HEK293 (cell line): ENCODE measurements at regions not wholly inside any gene's neighbourhood (a gene's known extent, or its start where the extent isn't known, plus 50 kb on each side); places are given as distances from the start of the nearest gene placed in this dataset.

ENCODE experiments used
- CTCF ChIA-PET: fragments of 350-600 bp; formaldehyde crosslinking; extraction: SDS; loops from one replicate; lab custom pipeline; 2021; ENCODE audit warnings: antibody characterized with exemption; lab: Yijun Ruan, JAX
- POLR2A ChIA-PET: fragments of 300-600 bp; formaldehyde crosslinking; extraction: SDS; loops from one replicate; lab custom pipeline; 2020; ENCODE audit warnings: antibody characterized with exemption, inconsistent platforms; lab: Yijun Ruan, JAX
- H3K27ac ChIP-seq: fragments of 200-500 bp; sonication (Bioruptor generic); 2 replicates; pipeline ENCODE4 v1.5.1; 2014; ENCODE audit warnings: low read depth, low read length, control low read depth, inconsistent platforms; ENCODE audit errors: extremely low read depth
- H3K36me3 ChIP-seq, 2 experiments: fragments of 200-500 bp in 1 of 2; sonication (Bioruptor generic) in 1 of 2; 1 replicate in 1 of 2; 2 replicates in 1 of 2; pipeline ENCODE4 v1.5.1; 2014 to 2017; ENCODE audit warnings: inconsistent platforms in 2 of 2, low read length in 2 of 2; ENCODE audit not compliant: control insufficient read depth in 2 of 2, insufficient read depth in 1 of 2
- H3K4me1 ChIP-seq: fragments of 200-500 bp; sonication (Bioruptor generic); 2 replicates; pipeline ENCODE4 v1.5.1; 2014; ENCODE audit warnings: mild to moderate bottlenecking, low read length, inconsistent platforms; ENCODE audit not compliant: control insufficient read depth, insufficient read depth
- H3K4me3 ChIP-seq: 2 replicates; pipeline ENCODE4 v1.5.1; 2011; ENCODE audit warnings: low read depth, mild to moderate bottlenecking, control low read depth, low read length, moderate library complexity
- H3K9me3 ChIP-seq: fragments of 200-500 bp; sonication (Bioruptor generic); 2 replicates; pipeline ENCODE4 v1.5.1; 2014; ENCODE audit warnings: low read depth, low read length, inconsistent platforms; ENCODE audit not compliant: control insufficient read depth, insufficient read depth
- GLIS2 ChIP-seq: fragments of 450-650 bp; formaldehyde crosslinking; IDR thresholded peaks from 2 replicates; pipeline ENCODE4 v1.5.1; 2016; ENCODE audit warnings: missing biosample characterization, missing genetic modification characterization
- PRDM1 ChIP-seq: fragments of 450-650 bp; formaldehyde crosslinking; IDR thresholded peaks from 2 replicates; pipeline ENCODE4; 2016; ENCODE audit warnings: missing biosample characterization, missing genetic modification characterization
- REPIN1 ChIP-seq: fragments of 450-650 bp; formaldehyde crosslinking; IDR thresholded peaks from 2 replicates; pipeline ENCODE4 v1.5.1; 2017; ENCODE audit warnings: missing biosample characterization, missing genetic modification characterization, low read depth
- TCF7L2 ChIP-seq: IDR thresholded peaks from 2 replicates; pipeline ENCODE4 v1.6.1; 2011; ENCODE audit warnings: low read depth, mild to moderate bottlenecking, inconsistent platforms, low read length, moderate library complexity, borderline replicate concordance
- YY1 ChIP-seq: fragments of 450-650 bp; formaldehyde crosslinking; IDR thresholded peaks from 2 replicates; pipeline ENCODE4 v1.5.1; 2018; ENCODE audit warnings: missing biosample characterization, missing genetic modification characterization
- ZBTB6 ChIP-seq: fragments of 450-650 bp; formaldehyde crosslinking; IDR thresholded peaks from 2 replicates; pipeline ENCODE4 v1.5.1; 2017; ENCODE audit warnings: missing biosample characterization, missing genetic modification characterization
- ZNF155 ChIP-seq: fragments of 450-650 bp; formaldehyde crosslinking; IDR thresholded peaks from 2 replicates; pipeline ENCODE4 v1.5.1; 2016; ENCODE audit warnings: missing biosample characterization, missing genetic modification characterization
- ZNF19 ChIP-seq: fragments of 450-650 bp; formaldehyde crosslinking; IDR thresholded peaks from 2 replicates; pipeline ENCODE4; 2016; ENCODE audit warnings: missing biosample characterization, missing genetic modification characterization, low read depth
- ZNF223 ChIP-seq: fragments of 450-650 bp; formaldehyde crosslinking; IDR thresholded peaks from 2 replicates; pipeline ENCODE4 v1.5.1; 2016; ENCODE audit warnings: missing biosample characterization, missing genetic modification characterization
- ZNF248 ChIP-seq: fragments of 450-650 bp; formaldehyde crosslinking; IDR thresholded peaks from 2 replicates; pipeline ENCODE4 v1.5.1; 2017; ENCODE audit warnings: missing biosample characterization, missing genetic modification characterization
- ZNF610 ChIP-seq: fragments of 450-650 bp; formaldehyde crosslinking; IDR thresholded peaks from 2 replicates; pipeline ENCODE4 v1.5.1; 2016; ENCODE audit warnings: missing biosample characterization, missing genetic modification characterization, borderline replicate concordance
- ZNF626 ChIP-seq: fragments of 450-650 bp; sonication (Bioruptor Pico); formaldehyde crosslinking; IDR thresholded peaks from 2 replicates; pipeline ENCODE4 v1.5.1; 2018; ENCODE audit warnings: missing biosample characterization, missing genetic modification characterization, inconsistent platforms
- ZNF658 ChIP-seq: fragments of 450-650 bp; formaldehyde crosslinking; IDR thresholded peaks from 2 replicates; pipeline ENCODE4; 2016; ENCODE audit warnings: missing biosample characterization, missing genetic modification characterization
- ZNF768 ChIP-seq: fragments of 450-650 bp; formaldehyde crosslinking; IDR thresholded peaks from 2 replicates; pipeline ENCODE4 v1.5.1; 2018; ENCODE audit warnings: missing biosample characterization, mild to moderate bottlenecking, missing genetic modification characterization
- ZNF837 ChIP-seq: fragments of 450-650 bp; formaldehyde crosslinking; IDR thresholded peaks from 2 replicates; pipeline ENCODE4 v1.5.1; 2016; ENCODE audit warnings: missing biosample characterization, missing genetic modification characterization
- ZSCAN16 ChIP-seq: fragments of 450-650 bp; formaldehyde crosslinking; IDR thresholded peaks from 2 replicates; pipeline ENCODE4 v1.5.1; 2016; ENCODE audit warnings: missing biosample characterization, missing genetic modification characterization
- TF ChIP-seq, protein P1 (sequence below): fragments of 450-650 bp; formaldehyde crosslinking; IDR thresholded peaks from 2 replicates; pipeline ENCODE4 v1.5.1; 2017; ENCODE audit warnings: missing biosample characterization, missing genetic modification characterization
- TF ChIP-seq, protein P2 (sequence below): fragments of 450-650 bp; formaldehyde crosslinking; IDR thresholded peaks from 2 replicates; pipeline ENCODE4 v1.5.1; 2016; ENCODE audit warnings: missing biosample characterization, missing genetic modification characterization
- TF ChIP-seq, protein P3 (sequence below): fragments of 450-650 bp; formaldehyde crosslinking; IDR thresholded peaks from 2 replicates; pipeline ENCODE4 v1.5.1; 2017; ENCODE audit warnings: missing biosample characterization, missing genetic modification characterization

DNA sequence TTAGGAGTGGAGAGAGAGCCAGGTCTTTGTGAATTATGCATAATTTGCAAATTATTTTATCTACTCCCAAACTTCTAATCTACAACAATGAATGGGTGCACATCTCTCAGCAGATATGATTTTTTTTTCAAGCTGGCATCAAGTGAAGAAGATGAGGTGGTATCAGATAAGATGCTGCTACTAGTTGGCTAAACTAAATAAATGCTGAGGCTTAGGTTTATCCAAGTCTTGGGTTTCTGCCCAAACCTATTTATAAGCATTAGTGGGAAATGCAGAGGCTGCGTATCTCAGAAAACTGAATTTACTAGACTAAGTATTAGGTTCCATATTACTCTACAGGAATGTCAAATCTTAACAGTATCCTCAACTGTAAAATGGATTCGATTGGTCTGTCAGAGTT, 703.0 kb upstream of the CELF2 start:
- H3K36me3 ChIP-seq = no peaks in the 10 kb centered on the region
- TF ChIP-seq, protein P1, sequence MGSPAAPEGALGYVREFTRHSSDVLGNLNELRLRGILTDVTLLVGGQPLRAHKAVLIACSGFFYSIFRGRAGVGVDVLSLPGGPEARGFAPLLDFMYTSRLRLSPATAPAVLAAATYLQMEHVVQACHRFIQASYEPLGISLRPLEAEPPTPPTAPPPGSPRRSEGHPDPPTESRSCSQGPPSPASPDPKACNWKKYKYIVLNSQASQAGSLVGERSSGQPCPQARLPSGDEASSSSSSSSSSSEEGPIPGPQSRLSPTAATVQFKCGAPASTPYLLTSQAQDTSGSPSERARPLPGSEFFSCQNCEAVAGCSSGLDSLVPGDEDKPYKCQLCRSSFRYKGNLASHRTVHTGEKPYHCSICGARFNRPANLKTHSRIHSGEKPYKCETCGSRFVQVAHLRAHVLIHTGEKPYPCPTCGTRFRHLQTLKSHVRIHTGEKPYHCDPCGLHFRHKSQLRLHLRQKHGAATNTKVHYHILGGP = no peak
- no peak for TF ChIP-seq ZBTB6 (tag by site-specific recombination)
- no peak for TF ChIP-seq ZNF610 (tag by site-specific recombination)
- TF ChIP-seq ZNF223 = no peak
- TF ChIP-seq, protein P2, sequence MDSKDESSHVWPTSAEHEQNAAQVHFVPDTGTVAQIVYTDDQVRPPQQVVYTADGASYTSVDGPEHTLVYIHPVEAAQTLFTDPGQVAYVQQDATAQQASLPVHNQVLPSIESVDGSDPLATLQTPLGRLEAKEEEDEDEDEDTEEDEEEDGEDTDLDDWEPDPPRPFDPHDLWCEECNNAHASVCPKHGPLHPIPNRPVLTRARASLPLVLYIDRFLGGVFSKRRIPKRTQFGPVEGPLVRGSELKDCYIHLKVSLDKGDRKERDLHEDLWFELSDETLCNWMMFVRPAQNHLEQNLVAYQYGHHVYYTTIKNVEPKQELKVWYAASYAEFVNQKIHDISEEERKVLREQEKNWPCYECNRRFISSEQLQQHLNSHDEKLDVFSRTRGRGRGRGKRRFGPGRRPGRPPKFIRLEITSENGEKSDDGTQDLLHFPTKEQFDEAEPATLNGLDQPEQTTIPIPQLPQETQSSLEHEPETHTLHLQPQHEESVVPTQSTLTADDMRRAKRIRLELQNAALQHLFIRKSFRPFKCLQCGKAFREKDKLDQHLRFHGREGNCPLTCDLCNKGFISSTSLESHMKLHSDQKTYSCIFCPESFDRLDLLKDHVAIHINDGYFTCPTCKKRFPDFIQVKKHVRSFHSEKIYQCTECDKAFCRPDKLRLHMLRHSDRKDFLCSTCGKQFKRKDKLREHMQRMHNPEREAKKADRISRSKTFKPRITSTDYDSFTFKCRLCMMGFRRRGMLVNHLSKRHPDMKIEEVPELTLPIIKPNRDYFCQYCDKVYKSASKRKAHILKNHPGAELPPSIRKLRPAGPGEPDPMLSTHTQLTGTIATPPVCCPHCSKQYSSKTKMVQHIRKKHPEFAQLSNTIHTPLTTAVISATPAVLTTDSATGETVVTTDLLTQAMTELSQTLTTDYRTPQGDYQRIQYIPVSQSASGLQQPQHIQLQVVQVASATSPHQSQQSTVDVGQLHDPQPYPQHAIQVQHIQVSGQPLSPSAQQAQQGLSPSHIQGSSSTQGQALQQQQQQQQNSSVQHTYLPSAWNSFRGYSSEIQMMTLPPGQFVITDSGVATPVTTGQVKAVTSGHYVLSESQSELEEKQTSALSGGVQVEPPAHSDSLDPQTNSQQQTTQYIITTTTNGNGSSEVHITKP (tag by site-specific recombination) = no peak
- TF ChIP-seq, all 188 proteins: peak for 0
- Histone ChIP-seq H3K4me3 (no peak overlapping the region), H3K4me1 (peaks cover 3% of the 10 kb centered on the region; the same call in 1 of the 2 replicates), H3K9me3 (no peaks in the 10 kb centered on the region), H3K27ac (no peak overlapping the region)
- ChIA-PET POLR2A (no interaction called here), CTCF (no interaction called here)

DNA sequence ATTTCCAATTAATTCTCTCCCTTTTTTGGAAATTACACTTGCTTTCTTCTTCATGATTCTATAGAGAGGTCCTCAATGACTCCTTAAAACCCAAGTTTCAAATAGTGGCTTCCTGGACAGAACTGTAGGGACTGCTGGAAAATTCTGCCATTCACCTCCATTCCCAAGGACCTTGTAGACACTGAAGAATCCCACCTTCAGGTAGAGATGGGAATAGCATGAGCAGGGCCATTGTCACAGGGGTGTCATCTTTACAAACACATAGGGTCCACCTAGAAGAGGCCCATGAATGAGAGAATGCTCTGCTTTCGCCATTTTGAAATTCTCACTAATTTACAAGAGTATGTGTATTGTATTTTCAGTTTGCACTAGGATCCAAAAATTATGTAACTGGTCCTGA, 701.7 kb upstream of the CELF2 start:
- Histone ChIP-seq H3K4me1 (peaks cover 3% of the 10 kb centered on the region; the same call in 1 of the 2 replicates), H3K27ac (no peak overlapping the region), H3K4me3 (no peak overlapping the region), H3K9me3 (no peaks in the 10 kb centered on the region), H3K36me3 (no peaks in the 10 kb centered on the region)
- ChIA-PET POLR2A (no interaction called here), CTCF (no interaction called here)
- TF ChIP-seq, protein P3, sequence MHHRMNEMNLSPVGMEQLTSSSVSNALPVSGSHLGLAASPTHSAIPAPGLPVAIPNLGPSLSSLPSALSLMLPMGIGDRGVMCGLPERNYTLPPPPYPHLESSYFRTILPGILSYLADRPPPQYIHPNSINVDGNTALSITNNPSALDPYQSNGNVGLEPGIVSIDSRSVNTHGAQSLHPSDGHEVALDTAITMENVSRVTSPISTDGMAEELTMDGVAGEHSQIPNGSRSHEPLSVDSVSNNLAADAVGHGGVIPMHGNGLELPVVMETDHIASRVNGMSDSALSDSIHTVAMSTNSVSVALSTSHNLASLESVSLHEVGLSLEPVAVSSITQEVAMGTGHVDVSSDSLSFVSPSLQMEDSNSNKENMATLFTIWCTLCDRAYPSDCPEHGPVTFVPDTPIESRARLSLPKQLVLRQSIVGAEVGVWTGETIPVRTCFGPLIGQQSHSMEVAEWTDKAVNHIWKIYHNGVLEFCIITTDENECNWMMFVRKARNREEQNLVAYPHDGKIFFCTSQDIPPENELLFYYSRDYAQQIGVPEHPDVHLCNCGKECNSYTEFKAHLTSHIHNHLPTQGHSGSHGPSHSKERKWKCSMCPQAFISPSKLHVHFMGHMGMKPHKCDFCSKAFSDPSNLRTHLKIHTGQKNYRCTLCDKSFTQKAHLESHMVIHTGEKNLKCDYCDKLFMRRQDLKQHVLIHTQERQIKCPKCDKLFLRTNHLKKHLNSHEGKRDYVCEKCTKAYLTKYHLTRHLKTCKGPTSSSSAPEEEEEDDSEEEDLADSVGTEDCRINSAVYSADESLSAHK (tag by site-specific recombination) = no peak
- TF ChIP-seq REPIN1 (tag by site-specific recombination) (no peak), GLIS2 (tag by site-specific recombination) (no peak), ZNF658 (tag by site-specific recombination) (no peak)

DNA sequence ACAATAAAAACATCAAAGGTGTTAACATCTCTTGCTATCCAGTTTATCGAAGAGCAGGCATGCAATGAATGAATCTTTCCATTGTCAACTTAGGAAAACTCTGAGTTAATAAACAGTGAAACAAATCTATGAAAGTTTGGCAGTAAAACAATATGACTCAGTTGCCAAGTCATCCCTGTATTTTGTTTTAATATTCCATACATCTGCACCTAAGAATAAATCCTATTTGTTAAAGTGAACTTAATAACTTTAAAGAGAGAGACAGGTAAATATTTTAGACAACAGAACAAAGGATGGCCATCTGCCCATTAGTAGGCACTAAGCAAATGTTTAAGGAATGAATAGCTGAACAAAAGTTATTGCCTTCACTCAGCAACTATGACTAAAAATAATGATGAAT, 700.5 kb upstream of the CELF2 start:
- ChIA-PET CTCF (interaction anchor here (0.6 kb wide), 1 partner anchor 19 kb away, joined by 5 read pairs; no protein-coding TSS in a partner anchor), POLR2A (no interaction called here)
- Histone ChIP-seq H3K36me3 (no peaks in the 10 kb centered on the region), H3K4me3 (no peak overlapping the region), H3K27ac (no peak overlapping the region), H3K4me1 (peaks cover 3% of the 10 kb centered on the region; the same call in 1 of the 2 replicates), H3K9me3 (no peaks in the 10 kb centered on the region)
- no peak for TF ChIP-seq ZNF768 (tag by site-specific recombination)
- no peak for TF ChIP-seq ZSCAN16 (tag by site-specific recombination)
- TF ChIP-seq TCF7L2 = no peak
- TF ChIP-seq YY1 (tag by site-specific recombination) = no peak
- TF ChIP-seq ZNF155 (tag by site-specific recombination) = no peak
- no peak for TF ChIP-seq ZNF248 (tag by site-specific recombination)
- TF ChIP-seq ZNF837 (tag by site-specific recombination) = no peak
- no peak for TF ChIP-seq ZNF626 (tag by site-specific recombination)
- TF ChIP-seq PRDM1 = no peak
- no peak for TF ChIP-seq ZNF19 (tag by site-specific recombination)
